Activated naive CD4-positive, alpha-beta T cell treated with anti-CD3 and anti-CD28 coated beads, Interleukin-2, amount 50 U/mL, for 24 hours (primary cell): ENCODE measurements at regions not wholly inside any gene's neighbourhood (a gene's known extent, or its start where the extent isn't known, plus 50 kb on each side); places are given as distances from the start of the nearest gene placed in this dataset.
"Not testable (repeated sequence)": the region's sequence is repeated elsewhere in the genome, so short reads cannot be mapped to it uniquely, and the experiment has no call there.

Source experiments
- H3K27ac Mint-ChIP-seq: one replicate; pipeline ENCODE4 v1.8.0; 2021; ENCODE audit warnings: mild to moderate bottlenecking, mixed read lengths
- H3K27me3 Mint-ChIP-seq: one replicate; pipeline ENCODE4 v1.8.0; 2021; ENCODE audit warnings: mixed read lengths
- H3K36me3 Mint-ChIP-seq: one replicate; pipeline ENCODE4 v1.8.0; 2021; ENCODE audit warnings: mixed read lengths
- H3K4me1 Mint-ChIP-seq: one replicate; pipeline ENCODE4 v1.8.0; 2021; ENCODE audit warnings: mixed read lengths
- H3K4me3 Mint-ChIP-seq: one replicate; pipeline ENCODE4 v1.8.0; 2021; ENCODE audit warnings: mild to moderate bottlenecking, mixed read lengths
- H3K9me3 Mint-ChIP-seq: one replicate; pipeline ENCODE4 v1.8.0; 2021; ENCODE audit warnings: mixed read lengths

DNA sequence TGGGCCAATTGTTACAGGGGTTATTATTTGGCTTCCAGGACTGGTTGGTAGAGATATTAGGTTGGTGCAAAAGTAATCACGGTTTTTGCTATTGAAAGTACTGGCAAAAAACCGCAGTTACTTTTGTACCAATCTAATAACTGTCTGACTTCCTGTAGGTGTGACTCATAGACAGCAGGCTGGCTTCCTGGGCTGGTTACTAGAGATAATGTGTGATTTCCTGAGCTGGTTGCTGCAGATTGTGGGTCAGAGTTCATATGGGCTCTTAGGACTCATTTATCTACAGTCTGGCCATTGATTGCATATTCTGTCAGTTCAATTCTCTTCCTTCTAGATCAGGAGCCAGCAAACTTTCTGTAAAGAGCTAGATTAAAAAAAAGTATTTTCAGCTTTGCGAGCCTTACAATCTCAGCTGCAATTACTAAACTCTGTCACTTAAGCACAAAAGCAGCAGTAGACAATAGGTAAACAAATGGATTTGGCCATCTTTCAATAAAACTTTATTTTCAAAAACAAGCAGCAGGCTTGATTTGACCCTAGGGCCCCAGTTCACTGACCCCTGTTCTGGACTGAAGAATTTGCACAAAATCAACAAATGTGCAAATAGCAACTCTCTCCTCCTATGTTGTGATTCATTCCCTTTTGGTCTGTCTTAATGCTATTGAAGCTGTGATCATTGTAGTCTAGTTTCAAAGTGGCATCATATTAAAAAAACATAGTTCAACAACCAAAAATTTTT, 50.8 kb upstream of the BOD1L1 start:
- H3K27ac Mint-ChIP-seq, result no peak overlapping the region
- H3K27me3 Mint-ChIP-seq, result peaks cover 1% of the 10 kb centered on the region
- H3K4me1 Mint-ChIP-seq, result no peaks in the 10 kb centered on the region
- H3K4me3 Mint-ChIP-seq, result no peak overlapping the region
- H3K9me3 Mint-ChIP-seq, result peaks cover 13% of the 10 kb centered on the region
- no peaks in the 10 kb centered on the region for H3K36me3 Mint-ChIP-seq

DNA sequence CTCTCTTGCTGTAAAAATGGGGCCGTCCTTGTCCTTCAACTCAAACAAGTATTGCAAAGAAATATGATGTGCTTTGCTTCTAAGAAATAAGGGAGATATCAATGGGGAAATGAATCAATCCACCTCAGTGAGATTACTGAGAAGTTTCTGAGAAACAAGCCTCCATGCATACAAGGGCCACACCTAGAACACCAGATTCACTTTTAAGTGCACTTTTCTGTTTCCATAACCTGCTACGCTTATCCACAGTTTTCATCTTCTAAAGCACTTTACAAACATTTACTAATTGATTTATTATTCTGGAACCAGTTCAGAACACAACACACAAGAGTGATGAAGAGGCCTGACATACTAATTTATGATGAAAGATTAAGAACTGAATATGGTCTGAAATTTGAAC, 54.0 kb upstream of the BOD1L1 start:
- peaks cover 12% of the 10 kb centered on the region for H3K9me3 Mint-ChIP-seq
- H3K27me3 Mint-ChIP-seq, result peaks cover 2% of the 10 kb centered on the region
- H3K27ac Mint-ChIP-seq, result no peak overlapping the region
- no peak overlapping the region for H3K4me3 Mint-ChIP-seq
- no peaks in the 10 kb centered on the region for H3K4me1 Mint-ChIP-seq
- H3K36me3 Mint-ChIP-seq, result no peaks in the 10 kb centered on the region

DNA sequence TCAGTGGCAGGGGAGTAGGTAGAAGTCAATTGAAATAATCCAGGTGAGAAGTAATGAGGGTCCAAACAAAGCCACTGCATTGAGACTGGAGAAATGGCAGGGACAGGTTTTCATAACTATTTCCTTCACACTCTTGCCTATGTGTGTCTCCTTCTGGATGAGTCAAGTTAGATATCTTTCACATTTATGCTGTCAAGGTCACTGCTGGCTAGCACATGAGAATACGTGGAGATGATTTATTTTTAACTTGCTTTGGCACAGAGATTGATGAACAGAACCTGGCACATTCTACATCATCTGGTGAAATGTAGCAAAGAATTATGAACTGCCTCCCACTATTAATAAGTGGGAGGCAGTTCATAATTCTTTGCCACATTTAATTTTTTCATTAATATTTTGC, 66.7 kb upstream of the BOD1L1 start:
- Mint-ChIP-seq H3K27me3 (peaks cover 15% of the 10 kb centered on the region), H3K27ac (no peak overlapping the region), H3K4me3 (no peak overlapping the region), H3K36me3 (no peaks in the 10 kb centered on the region), H3K4me1 (no peaks in the 10 kb centered on the region), H3K9me3 (peaks cover 13% of the 10 kb centered on the region)

DNA sequence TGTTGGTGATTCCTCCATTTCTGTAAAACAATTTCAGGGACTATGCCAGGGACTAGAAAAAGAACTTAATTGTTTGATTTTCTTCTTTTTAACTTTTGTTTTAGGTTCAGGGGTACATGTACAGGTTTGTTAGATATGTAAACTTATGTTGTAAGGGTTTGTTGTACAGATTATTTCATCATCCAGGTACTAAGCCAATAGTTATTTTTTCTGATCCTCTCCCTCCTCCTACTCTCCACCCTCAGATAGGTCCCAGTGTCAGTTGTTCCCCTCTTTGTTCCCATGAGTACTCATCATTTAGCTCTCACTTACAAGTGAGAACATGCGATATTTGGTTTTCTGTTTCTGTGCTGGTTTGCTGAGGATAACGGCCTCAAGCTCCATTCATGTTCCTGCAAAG, 70.8 kb upstream of the BOD1L1 start:
- Mint-ChIP-seq H3K27me3 (peaks cover 11% of the 10 kb centered on the region), H3K9me3 (peaks cover 3% of the 10 kb centered on the region), H3K36me3 (no peaks in the 10 kb centered on the region), H3K4me1 (no peaks in the 10 kb centered on the region), H3K27ac (no peak overlapping the region), H3K4me3 (no peak overlapping the region)

- H3K36me3 Mint-ChIP-seq, result no peaks in the 10 kb centered on the region
- no peak overlapping the region for H3K4me3 Mint-ChIP-seq
- no peaks in the 10 kb centered on the region for H3K4me1 Mint-ChIP-seq
- H3K9me3 Mint-ChIP-seq, result no peaks in the 10 kb centered on the region
- peaks cover 6% of the 10 kb centered on the region for H3K27me3 Mint-ChIP-seq
- no peak overlapping the region for H3K27ac Mint-ChIP-seq
These were observed 72.7 kb upstream of the BOD1L1 start for GRCh38 chr4:13700021-13700857.

DNA sequence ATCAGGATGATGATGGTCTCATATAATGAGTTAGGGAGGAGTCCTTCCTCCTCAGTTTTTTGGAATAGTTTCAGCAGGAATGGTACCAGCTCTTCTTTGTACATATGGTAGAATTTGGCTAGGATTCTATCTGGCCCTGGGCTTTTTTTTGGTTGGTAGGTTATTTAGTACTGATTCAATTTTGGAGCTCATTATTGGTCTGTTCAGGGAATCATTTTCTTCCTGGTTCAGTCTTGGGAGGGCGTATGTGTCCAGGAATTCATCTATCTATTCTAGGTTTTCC, 73.3 kb upstream of the BOD1L1 start:
- H3K4me3 Mint-ChIP-seq, H3K9me3 Mint-ChIP-seq, H3K4me1 Mint-ChIP-seq, H3K27me3 Mint-ChIP-seq, H3K36me3 Mint-ChIP-seq, H3K27ac Mint-ChIP-seq: not testable (repeated sequence)

DNA sequence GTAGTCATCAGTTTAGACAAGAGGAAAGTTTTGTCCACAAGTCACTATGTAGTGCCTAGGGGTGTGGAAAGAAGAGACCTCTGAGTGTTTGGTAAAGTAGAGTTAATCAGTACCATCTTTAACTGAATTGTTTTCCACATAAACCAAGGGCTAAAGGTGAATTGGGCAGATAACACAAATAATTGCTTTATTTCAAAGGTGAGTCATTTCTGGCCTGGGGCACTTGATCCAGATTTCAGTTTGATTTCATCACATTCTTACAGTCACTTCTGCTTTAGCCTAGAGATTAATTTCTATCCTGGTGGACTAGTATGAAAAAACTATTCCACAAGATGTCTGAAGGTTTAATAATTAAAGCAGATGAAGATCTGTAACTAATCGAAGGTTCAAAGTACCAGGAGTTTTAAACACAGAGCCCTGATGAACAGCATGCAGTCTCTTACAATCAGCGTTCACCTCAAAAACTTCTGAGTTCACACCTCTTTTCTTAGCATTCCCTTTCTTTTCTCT, 74.5 kb upstream of the BOD1L1 start:
- no peak overlapping the region for H3K27ac Mint-ChIP-seq
- no peaks in the 10 kb centered on the region for H3K4me1 Mint-ChIP-seq
- peaks cover 6% of the 10 kb centered on the region for H3K27me3 Mint-ChIP-seq
- H3K9me3 Mint-ChIP-seq, result no peaks in the 10 kb centered on the region
- H3K36me3 Mint-ChIP-seq, result no peaks in the 10 kb centered on the region
- H3K4me3 Mint-ChIP-seq, result no peak overlapping the region

GRCh38 chr4:13703096-13703495, 75.6 kb upstream of the BOD1L1 start:
- H3K4me1 Mint-ChIP-seq, result no peaks in the 10 kb centered on the region
- H3K27me3 Mint-ChIP-seq, result peaks cover 10% of the 10 kb centered on the region
- H3K4me3 Mint-ChIP-seq, result no peak overlapping the region
- H3K36me3 Mint-ChIP-seq, result no peaks in the 10 kb centered on the region
- H3K27ac Mint-ChIP-seq, result no peak overlapping the region
- no peaks in the 10 kb centered on the region for H3K9me3 Mint-ChIP-seq

- Mint-ChIP-seq H3K4me3 (no peak overlapping the region), H3K4me1 (no peaks in the 10 kb centered on the region), H3K27ac (no peak overlapping the region), H3K36me3 (no peaks in the 10 kb centered on the region), H3K9me3 (no peaks in the 10 kb centered on the region), H3K27me3 (peaks cover 10% of the 10 kb centered on the region)
These were observed 76.5 kb upstream of the BOD1L1 start for GRCh38 chr4:13704035-13704434.

DNA sequence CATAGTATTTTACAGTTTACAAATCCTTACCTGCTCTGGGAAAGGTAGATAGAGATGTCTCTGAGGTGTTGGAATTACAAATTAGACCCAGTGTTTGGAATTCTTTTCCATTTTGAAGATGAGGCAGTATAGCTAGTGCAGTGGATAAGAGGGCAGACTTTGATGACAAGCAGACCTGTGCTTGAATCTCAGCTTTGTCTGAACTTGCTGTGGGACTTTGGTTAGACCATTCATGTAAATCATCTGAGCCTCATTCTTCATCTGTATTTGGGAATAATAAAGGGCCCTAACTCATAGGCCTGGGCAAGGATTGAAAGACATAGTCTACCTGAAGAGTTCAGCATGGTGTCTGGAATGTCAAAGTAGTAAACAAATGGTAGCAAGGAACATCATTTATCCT, 77.2 kb upstream of the BOD1L1 start:
- peaks cover 10% of the 10 kb centered on the region for H3K27me3 Mint-ChIP-seq

GRCh38 chr4:13705521-13706041, 78.1 kb upstream of the BOD1L1 start:
- H3K36me3 Mint-ChIP-seq, result no peaks in the 10 kb centered on the region
- H3K27me3 Mint-ChIP-seq, result peaks cover 10% of the 10 kb centered on the region
- H3K4me1 Mint-ChIP-seq, result no peaks in the 10 kb centered on the region
- no peak overlapping the region for H3K27ac Mint-ChIP-seq
- no peaks in the 10 kb centered on the region for H3K9me3 Mint-ChIP-seq
- no peak overlapping the region for H3K4me3 Mint-ChIP-seq

More for the DNA sequence above, 77.2 kb upstream of the BOD1L1 start:
- no peak overlapping the region for H3K27ac Mint-ChIP-seq
- H3K9me3 Mint-ChIP-seq, result no peaks in the 10 kb centered on the region
- H3K36me3 Mint-ChIP-seq, result no peaks in the 10 kb centered on the region
- no peaks in the 10 kb centered on the region for H3K4me1 Mint-ChIP-seq
- H3K4me3 Mint-ChIP-seq, result no peak overlapping the region

DNA sequence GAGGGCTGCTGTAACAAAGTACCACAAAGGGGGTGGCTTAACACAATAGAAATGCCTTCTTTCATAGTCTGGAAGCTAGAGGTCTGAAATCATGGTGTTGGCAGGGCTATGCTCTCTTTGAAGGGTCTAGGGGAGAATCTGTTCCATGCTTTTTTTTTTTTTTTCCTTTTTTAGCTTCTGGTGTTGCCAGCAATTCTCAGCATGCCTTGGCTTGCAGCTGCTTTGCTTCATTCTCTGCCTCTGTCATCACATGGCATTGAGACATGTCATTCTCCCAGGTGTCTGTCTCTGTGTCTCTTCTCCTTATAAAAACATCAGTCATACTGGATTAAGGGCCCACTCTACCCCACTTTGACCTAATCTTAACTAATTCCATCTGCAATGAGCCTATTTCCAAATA, 78.6 kb upstream of the BOD1L1 start:
- H3K27ac Mint-ChIP-seq, result no peak overlapping the region
- H3K4me3 Mint-ChIP-seq, result no peak overlapping the region
- peaks cover 10% of the 10 kb centered on the region for H3K27me3 Mint-ChIP-seq
- no peaks in the 10 kb centered on the region for H3K9me3 Mint-ChIP-seq
- no peaks in the 10 kb centered on the region for H3K4me1 Mint-ChIP-seq
- no peaks in the 10 kb centered on the region for H3K36me3 Mint-ChIP-seq

DNA sequence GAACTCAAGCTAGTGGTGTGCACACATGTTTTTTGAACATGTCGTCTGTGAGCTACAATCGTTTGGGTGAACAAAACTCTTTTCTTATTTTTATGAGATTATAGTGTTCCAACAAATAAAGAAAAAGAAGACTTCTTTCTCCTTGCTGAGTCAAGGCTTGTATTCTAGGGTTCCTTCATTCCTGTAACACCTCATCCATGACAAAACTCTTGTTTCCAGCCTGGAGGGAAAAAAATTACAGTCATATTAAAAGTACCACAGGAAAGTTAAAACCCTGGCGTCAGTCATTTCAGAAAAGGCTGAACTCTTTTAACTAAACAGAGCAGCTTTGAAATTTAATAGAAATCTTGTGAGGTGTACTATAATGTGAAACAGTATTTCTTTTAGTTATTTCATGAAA, 79.2 kb upstream of the BOD1L1 start:
- no peak overlapping the region for H3K27ac Mint-ChIP-seq
- no peaks in the 10 kb centered on the region for H3K36me3 Mint-ChIP-seq
- no peak overlapping the region for H3K4me3 Mint-ChIP-seq
- H3K4me1 Mint-ChIP-seq, result no peaks in the 10 kb centered on the region
- H3K9me3 Mint-ChIP-seq, result no peaks in the 10 kb centered on the region
- peaks cover 10% of the 10 kb centered on the region for H3K27me3 Mint-ChIP-seq

DNA sequence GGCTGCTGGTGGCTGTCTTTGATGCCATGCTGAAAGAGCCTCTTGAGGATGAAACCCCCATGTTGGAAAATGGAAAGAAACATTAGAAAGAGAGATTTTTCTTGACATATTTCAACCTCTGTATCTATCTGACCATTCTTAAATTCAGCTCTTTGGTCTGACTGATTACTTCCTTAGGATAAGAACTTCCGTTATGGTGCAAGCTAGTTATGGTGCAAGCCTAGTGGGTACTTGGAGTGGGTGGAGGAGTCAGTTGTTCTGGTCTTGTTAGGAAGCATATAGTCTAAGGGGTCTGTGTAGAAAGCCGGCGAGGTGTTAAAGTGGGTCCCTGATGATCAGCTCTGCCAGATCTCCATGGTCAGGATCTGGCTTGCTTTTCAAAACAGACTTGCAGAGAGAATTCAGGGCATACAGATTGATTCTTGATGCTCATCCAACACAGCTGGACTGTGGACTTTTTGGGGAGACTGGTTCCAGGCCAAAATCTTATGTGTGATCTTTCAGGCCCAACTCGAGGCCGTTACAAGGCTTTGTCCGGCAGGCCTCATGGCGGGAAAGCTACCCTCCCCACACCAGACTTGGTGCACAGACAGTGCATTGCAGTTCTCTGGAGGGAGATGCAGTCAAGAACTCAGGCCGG, 82.8 kb upstream of the BOD1L1 start:
- H3K27me3 Mint-ChIP-seq, result peaks cover 7% of the 10 kb centered on the region

DNA sequence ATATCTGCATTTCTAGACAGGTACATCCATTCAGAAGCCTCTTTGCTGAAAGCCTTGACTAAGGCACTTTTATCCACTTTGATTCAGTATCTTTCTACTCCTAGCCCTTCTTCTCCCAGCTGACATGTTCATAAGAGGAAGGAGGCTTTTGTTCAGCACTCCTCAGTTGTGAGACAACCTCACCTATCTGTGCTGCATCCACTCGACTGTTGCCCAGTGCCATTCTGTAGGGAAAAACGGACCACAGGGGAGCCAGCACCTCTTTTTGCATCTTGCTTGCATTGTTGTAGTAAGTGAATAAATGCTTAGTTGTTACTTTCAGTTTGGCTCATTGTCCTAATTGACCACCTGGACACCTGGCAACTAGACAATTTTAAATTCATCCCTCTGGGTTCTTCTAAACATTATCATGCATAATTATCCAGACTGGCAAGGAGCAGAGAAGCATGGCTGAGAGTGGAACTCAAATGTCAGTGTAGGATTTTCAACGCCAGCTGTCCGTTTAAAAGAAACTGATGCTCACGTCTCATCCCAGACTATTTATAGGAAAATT, 83.8 kb upstream of the BOD1L1 start:
- no peaks in the 10 kb centered on the region for H3K4me1 Mint-ChIP-seq
- H3K4me3 Mint-ChIP-seq, result no peak overlapping the region

More for the DNA sequence above, 82.8 kb upstream of the BOD1L1 start:
- Mint-ChIP-seq H3K36me3 (no peaks in the 10 kb centered on the region), H3K27ac (no peak overlapping the region), H3K9me3 (no peaks in the 10 kb centered on the region), H3K4me1 (no peaks in the 10 kb centered on the region), H3K4me3 (no peak overlapping the region)

DNA sequence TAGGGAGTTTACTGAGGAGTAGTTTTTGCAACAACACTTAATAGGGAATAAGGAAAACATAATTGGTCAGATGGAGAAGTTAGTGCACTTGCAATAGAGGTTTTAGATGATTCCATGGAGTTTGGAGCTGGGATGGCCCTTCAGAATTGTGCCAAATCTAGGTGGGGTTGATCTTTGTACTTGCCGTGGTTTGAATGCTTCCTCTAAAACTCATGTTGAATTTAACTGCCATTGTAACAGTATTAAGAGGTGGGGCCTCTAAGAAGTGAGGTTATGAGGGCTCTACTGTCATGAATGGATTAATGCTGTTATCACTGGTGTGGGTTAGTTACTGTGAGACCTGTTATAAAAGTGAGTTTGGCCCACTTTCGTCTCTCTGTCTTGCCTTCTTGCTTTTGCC, 94.4 kb upstream of the BOD1L1 start:
- H3K4me1 Mint-ChIP-seq, result no peaks in the 10 kb centered on the region
- no peak overlapping the region for H3K27ac Mint-ChIP-seq
- H3K27me3 Mint-ChIP-seq, result no peaks in the 10 kb centered on the region
- H3K36me3 Mint-ChIP-seq, result no peaks in the 10 kb centered on the region
- H3K9me3 Mint-ChIP-seq, result no peaks in the 10 kb centered on the region
- no peak overlapping the region for H3K4me3 Mint-ChIP-seq

More for the DNA sequence above, 83.8 kb upstream of the BOD1L1 start:
- peaks cover 4% of the 10 kb centered on the region for H3K27me3 Mint-ChIP-seq
- no peaks in the 10 kb centered on the region for H3K9me3 Mint-ChIP-seq
- H3K36me3 Mint-ChIP-seq, result no peaks in the 10 kb centered on the region
- no peak overlapping the region for H3K27ac Mint-ChIP-seq
